NB4 (cell line): ENCODE measurements at regions not wholly inside any gene's neighbourhood (a gene's known extent, or its start where the extent isn't known, plus 50 kb on each side); places are given as distances from the start of the nearest gene placed in this dataset.
A peak's percentile ranks its signal among the peaks of the same experiment; 100 is the strongest.

Experiments used
- DNase-seq: peaks from one replicate; pipeline ENCODE4 v3.0.0; 2010; ENCODE audit warnings: low read depth
- H3K4me3 ChIP-seq: one replicate; pipeline ENCODE4 v1.5.1; 2011; ENCODE audit warnings: mild to moderate bottlenecking, low read depth, low read length, moderate library complexity
- MYC ChIP-seq: IDR thresholded peaks from 2 replicates; pipeline ENCODE4 v1.6.1; 2011; ENCODE audit warnings: low read depth, low read length
- POLR2A ChIP-seq: IDR thresholded peaks from 2 replicates; pipeline ENCODE4 v1.6.1; 2011; ENCODE audit warnings: mild to moderate bottlenecking; ENCODE audit not compliant: insufficient read length; ENCODE audit errors: extremely low read depth
- TF ChIP-seq, protein P1 (sequence below): IDR thresholded peaks from 2 replicates; pipeline ENCODE4 v1.6.1; 2011; ENCODE audit warnings: low read depth, low read length
- TF ChIP-seq, protein P2 (sequence below): IDR thresholded peaks from one replicate; pipeline ENCODE4 v1.5.1; 2012; ENCODE audit warnings: low read depth, low read length

DNA sequence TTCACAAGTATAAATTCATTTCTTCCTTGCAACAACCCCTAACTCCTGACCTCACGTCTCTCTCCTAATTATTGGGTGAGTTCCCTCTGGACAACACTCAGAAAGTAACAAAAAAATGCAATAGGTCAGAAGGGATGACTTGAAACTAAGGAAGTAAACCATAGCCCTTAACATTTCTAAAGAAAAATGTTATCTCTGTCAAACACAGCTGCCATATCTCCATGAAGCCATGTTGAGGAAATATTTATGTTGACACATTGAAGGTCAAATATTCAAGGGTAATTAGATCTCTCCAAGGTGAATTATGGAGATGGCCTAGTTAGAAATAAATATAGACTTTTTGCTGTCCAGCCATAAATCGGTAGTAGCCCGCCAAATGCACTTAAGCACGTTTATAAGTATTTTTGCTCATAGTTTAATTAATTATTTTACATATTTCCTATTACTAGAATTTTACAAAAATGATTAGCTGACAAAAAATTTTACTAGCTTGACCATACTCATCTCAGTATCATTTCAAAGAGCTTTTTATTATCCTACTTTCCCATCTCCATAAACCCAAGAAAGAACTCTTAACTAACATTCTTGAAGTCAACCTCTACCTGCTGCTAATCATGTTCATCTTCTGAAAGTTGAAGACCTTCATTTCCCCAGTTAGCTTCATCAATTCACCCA, 160.1 kb upstream of the PKN2 start:
- no peak for DNase-seq
- TF ChIP-seq MYC (no peak), POLR2A (no peak)
- TF ChIP-seq, protein P1, sequence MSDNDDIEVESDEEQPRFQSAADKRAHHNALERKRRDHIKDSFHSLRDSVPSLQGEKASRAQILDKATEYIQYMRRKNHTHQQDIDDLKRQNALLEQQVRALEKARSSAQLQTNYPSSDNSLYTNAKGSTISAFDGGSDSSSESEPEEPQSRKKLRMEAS, result no peak
- TF ChIP-seq, protein P2, sequence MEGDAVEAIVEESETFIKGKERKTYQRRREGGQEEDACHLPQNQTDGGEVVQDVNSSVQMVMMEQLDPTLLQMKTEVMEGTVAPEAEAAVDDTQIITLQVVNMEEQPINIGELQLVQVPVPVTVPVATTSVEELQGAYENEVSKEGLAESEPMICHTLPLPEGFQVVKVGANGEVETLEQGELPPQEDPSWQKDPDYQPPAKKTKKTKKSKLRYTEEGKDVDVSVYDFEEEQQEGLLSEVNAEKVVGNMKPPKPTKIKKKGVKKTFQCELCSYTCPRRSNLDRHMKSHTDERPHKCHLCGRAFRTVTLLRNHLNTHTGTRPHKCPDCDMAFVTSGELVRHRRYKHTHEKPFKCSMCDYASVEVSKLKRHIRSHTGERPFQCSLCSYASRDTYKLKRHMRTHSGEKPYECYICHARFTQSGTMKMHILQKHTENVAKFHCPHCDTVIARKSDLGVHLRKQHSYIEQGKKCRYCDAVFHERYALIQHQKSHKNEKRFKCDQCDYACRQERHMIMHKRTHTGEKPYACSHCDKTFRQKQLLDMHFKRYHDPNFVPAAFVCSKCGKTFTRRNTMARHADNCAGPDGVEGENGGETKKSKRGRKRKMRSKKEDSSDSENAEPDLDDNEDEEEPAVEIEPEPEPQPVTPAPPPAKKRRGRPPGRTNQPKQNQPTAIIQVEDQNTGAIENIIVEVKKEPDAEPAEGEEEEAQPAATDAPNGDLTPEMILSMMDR, result no peak

DNA sequence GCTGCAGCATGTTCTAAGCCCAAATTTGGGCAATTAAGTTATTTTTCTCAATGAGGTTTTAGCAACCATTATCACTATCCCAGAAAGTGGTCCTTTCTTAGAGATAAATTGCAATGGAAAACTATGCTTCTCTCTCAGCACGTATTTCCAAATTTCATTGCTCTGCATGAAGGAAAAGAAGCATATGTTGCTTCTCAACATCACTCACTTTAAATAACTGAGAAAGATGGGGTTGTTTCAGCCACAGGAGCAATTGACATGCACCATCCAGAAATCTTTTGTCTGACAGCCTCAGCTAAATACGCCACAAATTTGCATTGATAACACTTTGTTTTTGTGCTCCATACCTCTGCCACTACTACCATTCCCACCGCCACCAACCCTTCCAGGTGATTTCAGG, 157.6 kb upstream of the PKN2 start:
- no peak for TF ChIP-seq POLR2A
- TF ChIP-seq, protein P2, result no peak
- TF ChIP-seq MYC, result no peak
- TF ChIP-seq, protein P1, result no peak
- H3K4me3 ChIP-seq, result no peak overlapping the region
- DNase-seq, result no peak

More for the DNA sequence above, 160.1 kb upstream of the PKN2 start:
- H3K4me3 ChIP-seq, result no peak overlapping the region

DNA sequence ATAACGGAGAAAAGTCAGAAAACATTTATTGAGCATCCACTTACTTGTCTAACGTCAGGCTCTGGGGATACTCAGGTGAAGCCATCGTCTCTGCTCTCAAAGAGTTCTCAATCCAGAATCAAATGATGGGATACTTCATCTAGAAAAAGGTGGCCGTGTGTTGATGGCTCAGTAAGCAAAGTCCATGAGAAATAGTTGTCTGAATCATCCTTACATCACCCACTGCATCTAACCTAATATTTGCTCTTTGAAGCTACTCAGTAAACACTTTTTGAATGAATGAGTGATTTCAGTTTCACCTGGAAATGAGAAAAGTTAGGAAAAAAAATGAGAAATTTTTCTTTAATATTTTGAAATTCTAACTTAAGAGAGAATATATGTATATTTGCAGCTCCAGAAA, 155.3 kb upstream of the PKN2 start:
- no peak for DNase-seq
- TF ChIP-seq MYC (no peak), POLR2A (no peak)
- TF ChIP-seq, protein P1, result no peak
- TF ChIP-seq, protein P2, result no peak

DNA sequence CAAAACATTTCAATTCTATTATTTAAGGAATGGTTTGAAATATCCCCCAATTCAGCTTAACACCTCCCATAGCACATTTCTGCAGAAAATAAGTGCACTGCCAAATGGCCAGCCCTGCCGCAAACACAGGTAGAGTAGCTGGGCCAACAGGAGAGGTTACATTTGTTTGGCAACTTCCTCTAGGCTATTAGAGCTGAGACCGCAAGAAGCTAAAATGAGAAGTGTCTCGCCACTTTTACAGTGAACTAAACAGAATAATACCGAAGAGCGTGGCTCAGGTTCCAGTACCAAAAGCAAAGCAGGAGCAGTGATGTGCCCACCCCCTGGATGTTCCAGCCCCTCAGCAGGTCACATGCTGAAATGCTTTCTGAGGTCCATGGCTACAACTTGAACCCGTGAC, 154.5 kb upstream of the PKN2 start:
- TF ChIP-seq, protein P1, result no peak
- TF ChIP-seq, protein P2, result no peak
- TF ChIP-seq MYC (no peak), POLR2A (no peak)
- DNase-seq, result peak; percentile 3
- no peak overlapping the region for H3K4me3 ChIP-seq

More for the DNA sequence above, 155.3 kb upstream of the PKN2 start:
- no peak overlapping the region for H3K4me3 ChIP-seq

DNA sequence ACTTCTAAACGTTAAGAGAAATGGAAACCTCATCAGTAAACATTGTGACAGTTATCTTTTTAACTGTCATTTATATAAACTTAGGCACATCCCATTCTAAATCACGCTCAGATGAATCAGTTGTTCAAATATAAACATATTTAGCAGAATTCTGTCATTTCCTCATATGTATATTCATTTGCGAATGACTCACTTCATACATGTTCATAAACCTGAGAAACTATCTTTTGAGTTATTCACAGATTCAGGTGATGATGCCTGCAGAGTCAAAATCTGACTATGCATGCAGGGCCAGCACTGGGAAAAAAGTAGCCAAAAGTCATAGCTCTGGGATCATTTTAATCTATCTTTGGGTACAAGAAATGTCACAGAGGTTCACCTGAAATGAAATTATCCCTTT, 153.8 kb upstream of the PKN2 start:
- DNase-seq, result no peak
- no peak for TF ChIP-seq POLR2A
- TF ChIP-seq, protein P1, result no peak
- no peak for TF ChIP-seq MYC
- TF ChIP-seq, protein P2, result no peak
- H3K4me3 ChIP-seq, result no peak overlapping the region
